NCI-H2029 treated with DMSO at 0.1 percent for 48 hours (cell line): ENCODE measurements at regions not wholly inside any gene's neighbourhood (a gene's known extent, or its start where the extent isn't known, plus 50 kb on each side); places are given as distances from the start of the nearest gene placed in this dataset.

ENCODE experiments used
- DNase-seq: peaks from one replicate; lab custom pipeline; 2025; lab: John Stamatoyannopoulos, UW

DNA sequence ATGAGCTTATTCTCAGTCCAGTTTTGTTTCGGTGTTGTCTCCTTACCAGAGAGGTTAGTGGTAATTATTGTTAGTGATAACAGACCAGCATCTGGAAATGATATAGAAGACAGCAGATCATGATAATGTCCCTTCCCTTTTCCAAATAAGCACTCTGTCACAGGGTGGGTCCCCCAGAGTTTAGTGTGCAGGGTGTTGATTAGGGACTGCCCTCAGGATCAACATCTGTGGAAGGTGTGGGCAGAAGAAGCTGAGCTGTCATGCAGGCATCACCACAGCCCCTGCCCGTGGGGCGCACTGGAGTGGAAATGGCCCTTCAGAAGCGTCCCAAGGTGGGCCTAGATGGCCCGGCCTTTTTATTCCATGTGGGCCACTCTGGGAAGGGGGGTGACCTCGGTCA, 67.6 kb upstream of the DTNBP1 start:
- no peak for DNase-seq

DNA sequence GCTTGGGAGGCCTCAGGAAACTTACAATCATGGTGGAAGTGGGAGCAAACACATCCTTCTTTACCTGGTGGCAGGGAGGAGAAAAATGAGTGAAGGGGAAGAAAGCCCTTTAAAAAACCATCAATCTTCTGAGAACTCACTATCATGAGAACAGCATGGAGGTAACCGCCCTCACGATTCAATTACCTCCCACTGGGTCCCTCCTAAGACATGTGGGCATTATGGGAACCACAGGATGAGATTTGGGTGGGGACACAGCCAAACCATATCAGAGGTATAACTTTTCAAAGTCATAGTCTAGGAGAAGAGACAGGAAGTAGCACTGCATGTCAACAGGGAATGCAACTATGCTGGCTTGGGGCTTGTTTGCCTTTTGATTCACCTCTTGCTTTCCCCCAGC, 59.9 kb upstream of the DTNBP1 start:
- no peak for DNase-seq

DNA sequence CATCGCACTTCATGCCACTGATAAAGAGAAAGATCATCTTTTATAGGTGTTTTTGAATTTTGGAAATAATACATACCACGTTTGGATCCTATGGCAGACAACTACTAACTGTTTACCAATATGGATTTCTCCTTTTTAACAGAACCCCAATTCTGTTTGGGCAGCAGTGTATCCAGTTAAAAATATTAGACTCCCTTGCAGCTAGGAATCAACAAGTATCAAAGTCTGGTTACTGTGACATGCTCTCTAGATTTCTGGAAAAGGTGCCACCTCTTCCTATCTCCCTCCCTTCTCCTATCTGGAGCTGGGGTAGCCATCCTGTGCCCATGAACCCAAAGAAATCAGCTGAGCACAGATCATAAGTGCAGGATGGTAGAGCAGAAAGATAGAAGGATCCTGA, 54.1 kb upstream of the DTNBP1 start:
- DNase-seq = no peak

DNA sequence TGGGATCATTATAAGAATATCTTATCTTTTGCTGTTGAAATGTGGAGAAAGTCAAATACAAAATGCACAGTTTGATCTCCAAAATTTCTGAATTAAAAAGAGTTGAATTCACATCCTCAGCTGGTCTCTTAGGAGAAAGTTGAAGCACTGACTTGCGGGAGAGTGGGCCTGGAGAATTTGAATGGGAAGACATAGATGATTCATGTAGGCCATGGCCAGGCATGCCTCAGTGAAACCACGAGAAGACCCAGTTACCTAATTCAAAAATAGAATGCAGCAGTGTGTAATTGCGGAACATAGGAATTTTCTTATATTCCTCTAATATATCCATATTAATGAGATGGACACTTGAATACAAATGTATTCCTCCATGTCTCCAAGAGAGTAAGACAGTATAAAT, 53.0 kb upstream of the DTNBP1 start:
- no peak for DNase-seq

DNA sequence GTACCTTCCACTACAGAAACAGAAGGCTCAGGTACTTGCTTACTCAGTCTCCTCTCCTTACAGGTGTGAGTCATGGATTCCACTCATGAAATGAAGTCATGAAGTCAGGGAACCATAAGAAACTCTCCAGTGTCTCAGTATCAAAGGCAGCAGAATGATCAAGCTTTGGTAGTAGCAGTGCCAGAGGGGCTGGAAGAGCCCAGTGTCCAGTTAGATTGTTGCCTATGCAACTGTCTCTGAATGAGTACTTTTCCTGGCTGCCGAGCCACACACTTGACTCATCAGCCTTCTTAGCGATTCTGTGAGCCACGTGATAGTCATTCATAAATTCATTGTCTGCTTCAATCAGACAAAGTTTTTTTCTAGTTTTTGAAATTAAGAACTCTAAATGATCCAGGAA, 52.2 kb upstream of the DTNBP1 start:
- no peak for DNase-seq

DNA sequence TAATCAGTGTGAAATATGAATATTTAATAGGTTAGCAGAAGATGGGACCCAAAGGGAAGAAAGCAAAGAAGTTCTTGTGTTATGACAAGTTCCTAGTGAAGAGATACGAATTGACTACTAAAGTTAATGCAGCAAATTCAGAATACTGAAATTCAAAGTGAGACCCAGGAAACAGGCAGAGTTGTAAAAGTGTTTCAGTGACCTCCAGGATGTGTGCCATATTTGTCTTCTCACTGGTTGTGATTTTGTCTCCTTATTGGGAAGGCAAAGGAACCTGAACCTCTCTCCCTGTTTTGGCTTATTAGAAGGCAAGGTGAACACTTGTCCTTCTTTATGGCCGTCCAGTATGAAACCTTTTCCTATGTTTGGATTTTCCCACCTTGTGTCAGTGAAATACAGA, 51.8 kb upstream of the DTNBP1 start:
- no peak for DNase-seq

DNA sequence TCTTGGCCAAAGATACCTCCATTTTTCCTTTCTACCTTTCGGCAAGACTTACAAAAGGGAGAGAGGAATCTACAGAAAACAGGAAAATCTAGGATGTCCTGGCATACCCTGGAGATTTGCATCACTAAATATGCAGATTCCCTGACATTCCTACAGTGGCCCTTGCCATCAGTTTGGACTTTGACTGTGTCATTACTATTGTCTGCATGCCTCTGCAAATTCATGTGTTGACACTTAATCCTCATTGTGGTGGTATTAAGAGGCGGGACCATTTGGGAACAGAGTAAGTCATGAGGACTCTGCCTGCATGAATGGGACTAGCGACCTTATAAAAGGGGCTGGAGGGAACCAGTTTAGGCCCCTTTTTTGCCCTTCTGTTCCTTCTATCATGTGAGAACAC, 50.5 kb upstream of the DTNBP1 start:
- no peak for DNase-seq

DNA sequence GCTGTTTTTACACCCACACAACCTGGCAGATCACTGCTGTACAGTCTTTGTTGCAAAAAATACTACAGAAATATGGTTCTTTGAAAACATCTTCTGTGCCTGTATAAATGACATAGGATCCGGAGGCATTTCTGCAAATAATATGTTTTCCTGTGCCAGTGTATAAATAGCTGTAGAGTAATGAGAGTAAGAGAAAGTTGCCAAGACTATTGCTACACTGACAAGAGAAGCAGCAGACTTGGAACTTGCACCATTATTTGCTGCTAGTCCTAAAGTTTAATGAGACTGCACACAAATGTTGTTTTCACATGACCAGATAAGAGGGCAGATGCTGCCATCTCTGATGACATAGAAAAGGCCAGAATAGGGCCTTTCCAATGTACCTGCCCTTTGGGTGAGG, 50.0 kb upstream of the DTNBP1 start:
- DNase-seq = no peak
